Suppressor macrophage treated with lipopolysaccharide for 4 hours (primary cell): ENCODE measurements at regions not wholly inside any gene's neighbourhood (a gene's known extent, or its start where the extent isn't known, plus 50 kb on each side); places are given as distances from the start of the nearest gene placed in this dataset.

Experiments used
- DNase-seq: peaks from one replicate; pipeline ENCODE4 v3.0.0-alpha.2; 2020

DNA sequence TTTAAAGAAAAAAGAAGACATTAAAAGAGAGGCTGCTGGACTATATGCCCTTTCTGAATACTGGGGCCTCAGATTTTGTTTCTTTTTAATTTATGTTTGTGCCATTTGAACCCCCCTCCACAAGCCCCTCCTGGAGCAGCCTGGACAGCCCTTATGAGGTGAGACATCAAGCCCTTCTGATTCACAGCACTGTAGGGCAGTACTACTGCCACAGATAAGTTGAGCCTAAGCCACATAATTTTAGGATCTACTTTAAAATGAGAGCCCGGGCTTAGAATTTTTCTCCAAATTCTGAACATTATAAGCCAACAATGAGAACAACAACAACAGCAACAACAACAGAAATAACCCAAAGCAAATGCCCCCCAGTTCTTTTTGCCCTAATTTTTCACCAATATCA, 256.9 kb upstream of the SALL1 start:
- no peak for DNase-seq

DNA sequence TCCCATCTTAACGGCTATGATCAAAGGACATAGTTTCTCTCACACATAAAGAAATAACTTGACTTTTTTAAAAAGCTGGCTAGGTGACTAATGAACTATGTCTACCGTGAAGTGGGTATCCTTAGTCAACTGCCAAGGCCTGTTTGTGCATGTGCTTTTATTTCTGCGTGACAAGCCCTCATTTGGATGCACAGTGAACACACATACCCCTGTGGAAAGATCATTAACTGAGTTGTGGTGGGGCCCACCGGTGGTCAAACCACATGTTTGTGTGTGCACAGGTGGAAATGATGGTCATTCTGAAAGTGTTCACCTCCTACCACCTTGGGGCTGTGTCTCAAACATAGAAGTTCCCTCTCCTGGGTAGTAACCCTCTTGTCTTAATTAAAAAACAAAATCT, 256.1 kb upstream of the SALL1 start:
- no peak for DNase-seq

DNA sequence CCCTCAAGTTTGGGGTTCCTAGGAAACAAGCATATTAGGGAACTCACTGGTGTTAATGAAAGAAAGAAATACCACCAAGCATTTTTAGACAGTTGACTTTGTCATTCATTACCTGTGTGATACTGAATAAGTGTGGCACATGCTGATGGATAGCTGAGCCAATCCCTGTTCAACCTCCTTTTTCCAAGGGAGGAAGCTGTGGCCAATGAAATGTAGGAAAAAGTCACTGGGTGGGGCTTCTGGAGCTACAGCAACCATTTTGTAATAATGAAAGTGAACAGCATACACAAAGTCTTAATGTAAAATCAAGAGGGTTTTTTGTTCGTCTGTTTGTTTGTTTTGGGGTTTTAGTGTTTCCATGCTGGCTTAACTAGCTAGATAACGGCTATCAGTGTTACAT, 254.3 kb upstream of the SALL1 start:
- no peak for DNase-seq

DNA sequence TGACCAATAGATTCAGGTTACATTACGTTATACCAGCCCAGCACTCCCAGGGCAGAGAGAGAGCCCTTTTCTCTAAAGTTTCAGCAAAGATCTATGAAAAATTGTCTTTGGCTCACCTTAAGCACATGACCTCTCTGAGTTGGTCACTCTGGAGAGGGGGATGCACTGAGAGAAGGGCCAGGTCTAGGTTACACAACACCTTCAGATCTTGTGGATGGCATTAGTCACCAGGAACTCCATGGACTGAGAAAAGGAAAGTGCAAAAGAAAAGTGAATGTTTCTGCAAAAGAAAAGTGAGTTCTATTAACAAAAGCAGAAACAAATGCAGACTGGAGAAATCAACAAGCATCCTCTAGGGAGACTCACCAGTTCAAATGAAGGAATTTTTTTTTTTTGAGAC, 253.3 kb upstream of the SALL1 start:
- DNase-seq = no peak

DNA sequence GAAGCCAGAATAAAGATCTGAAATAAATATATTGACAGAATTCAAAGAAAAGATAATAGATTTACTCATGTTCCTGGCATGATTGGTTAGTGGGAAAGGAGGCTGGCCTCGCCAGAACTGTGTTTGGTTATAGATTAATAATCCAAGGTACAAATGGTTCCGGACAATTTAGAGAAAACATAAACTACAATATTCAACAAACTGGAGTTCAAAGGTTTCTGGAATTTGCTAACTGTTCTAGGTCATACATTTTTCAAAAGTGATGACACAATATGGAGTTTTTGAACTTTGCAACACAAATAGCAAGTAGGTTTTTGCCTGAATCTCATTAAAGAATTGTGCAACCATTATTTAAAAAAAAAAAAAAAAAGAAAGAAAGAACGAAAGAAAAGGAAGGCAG, 251.7 kb upstream of the SALL1 start:
- DNase-seq = no peak

DNA sequence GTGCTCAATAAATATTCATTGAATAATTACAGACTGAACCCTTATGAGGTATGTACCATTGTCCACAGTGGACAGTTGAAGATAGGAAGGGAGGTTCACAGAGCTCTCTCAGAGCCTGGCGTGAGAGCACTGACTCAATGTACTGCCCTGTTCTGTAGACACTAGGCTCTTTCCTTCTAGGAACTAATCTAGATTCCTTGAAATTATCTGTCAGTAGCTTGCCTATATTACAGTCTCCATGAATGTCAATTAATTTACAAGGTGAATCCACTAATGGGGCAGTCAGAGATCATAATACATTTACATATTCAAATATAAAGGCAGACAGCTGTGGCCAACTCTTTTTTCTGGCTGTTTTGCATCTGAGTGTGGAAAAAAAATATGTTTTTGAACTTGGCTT, 251.2 kb upstream of the SALL1 start:
- no peak for DNase-seq

DNA sequence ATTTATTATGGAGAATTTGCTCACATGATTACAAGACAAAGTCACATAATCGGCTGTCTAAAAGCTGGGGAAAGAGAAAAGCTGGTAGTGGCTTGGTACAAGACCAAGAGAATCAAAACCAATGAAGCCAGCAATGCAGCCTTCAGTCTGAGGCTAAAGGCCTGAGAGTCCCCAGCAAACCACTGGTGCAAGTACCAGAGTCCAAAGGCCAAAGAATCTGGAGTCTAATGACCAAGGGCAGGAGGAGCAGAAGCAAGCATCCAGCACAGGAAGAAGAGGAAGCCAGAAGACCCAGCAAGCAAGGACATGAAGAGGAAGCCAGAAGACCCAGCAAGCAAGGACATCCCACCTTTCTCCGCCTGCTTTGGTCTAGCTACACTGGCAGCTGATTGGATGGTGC, 250.6 kb upstream of the SALL1 start:
- DNase-seq = no peak

DNA sequence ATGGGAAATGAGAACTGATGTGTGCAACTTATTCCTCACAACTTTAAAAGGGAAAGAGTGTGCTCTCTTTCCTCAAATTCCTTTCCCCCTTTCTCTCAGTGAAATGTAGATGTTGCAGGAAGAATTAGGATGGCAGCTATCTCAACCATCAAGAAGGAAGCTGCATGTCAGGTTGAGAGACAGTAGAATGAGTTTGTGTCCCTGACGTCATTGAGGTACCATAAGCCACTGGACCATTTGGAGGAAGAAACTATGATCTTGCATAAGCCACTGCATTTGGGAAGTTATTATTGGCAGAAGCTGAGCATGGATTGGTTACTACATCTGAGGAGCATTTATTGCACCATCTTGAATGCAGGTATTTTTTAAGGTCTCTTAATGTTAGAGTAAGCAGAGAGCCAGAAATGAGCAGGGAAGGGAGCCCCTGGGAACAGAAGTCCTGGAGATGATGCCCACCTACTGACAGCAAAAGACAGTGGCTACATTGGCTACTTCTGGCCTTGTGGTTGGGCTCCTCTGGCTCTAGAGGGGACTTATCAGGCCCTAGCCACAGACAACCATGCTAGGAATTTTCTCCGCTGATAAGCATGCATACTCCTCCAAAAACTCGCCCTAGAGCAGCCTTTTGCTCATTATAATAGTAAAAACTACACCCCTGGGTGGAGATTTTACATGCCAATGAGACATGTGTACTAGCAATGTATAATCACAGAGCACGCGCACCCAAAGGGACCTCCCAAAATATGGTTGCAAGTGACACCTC, 249.0 kb upstream of the SALL1 start:
- DNase-seq = no peak

DNA sequence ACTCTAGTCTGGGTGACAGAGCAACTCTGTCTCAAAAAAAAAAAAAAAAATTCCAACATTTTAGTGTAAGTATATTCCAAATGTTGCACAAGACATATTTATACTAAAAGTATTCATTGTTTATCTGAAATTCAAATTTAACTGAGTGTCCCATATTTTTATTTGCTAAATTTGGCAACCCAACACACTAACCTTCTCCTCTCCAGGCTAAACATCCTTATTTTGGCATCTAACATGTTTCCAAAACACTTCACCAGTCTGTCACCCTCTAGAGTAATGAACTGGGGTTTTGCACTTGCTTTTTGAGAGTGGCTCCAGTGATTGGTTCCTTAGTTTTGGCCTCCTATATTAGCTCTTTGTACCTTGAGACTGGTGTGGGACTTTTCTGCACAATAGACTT, 243.4 kb upstream of the SALL1 start:
- DNase-seq = no peak

DNA sequence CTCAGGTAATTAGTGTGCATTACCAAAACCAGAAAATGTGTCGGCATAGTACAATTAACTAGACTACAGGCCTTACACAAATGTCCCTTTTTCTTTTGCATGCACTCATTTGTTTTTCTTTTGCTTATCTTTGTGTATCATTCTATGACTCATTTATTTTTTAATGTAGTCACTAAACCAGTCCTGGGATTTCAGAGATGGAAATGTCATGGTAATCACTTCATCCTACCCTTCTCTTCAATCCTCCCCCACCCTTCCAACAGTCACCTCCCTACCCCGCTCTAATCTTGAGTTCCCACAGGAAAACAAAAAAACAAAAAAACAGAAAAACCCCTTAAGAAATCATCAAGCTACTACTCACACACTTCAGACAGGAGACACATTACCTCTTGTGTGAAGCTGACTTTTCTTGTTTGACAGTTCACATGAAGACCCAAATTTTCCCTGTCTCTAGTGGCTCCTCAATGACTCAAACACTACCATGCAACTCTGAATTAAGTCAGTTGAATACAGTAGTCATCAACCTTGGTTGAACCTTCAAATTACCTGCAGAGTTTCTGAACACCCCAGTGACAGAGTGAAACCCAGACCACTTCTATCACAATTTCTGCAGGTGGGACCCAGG, 242.4 kb upstream of the SALL1 start:
- DNase-seq = no peak

DNA sequence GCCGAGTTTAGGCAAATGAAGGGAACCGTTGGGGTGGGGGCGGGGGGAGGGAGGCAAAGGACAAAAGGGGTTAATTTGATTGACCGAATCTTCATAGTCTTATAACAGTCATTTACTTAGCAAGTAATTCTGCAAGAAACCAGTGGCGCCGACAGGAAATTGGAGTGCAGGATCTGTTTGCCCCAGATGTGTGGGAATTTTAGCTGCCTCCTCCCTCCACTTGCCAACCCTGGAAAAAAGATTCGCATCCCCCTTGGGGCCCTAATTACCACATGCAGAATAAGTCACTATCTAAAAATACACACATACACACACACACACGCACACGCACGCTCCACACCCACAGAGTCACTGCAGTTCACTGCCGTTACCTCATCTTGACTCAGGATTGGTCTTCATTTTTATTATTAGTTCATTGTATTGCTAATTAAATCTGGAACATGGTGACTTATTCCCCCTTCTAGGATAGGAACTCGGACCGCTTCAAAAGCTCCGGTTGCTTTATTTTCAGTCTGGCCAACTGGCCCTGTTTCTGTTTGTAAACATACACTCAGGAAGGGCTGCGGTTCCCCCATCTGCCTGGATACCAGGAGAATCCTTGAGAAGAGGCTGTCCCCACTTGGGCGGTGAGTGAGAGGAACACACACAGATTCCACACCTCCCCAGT, 241.6 kb upstream of the SALL1 start:
- DNase-seq = no peak

DNA sequence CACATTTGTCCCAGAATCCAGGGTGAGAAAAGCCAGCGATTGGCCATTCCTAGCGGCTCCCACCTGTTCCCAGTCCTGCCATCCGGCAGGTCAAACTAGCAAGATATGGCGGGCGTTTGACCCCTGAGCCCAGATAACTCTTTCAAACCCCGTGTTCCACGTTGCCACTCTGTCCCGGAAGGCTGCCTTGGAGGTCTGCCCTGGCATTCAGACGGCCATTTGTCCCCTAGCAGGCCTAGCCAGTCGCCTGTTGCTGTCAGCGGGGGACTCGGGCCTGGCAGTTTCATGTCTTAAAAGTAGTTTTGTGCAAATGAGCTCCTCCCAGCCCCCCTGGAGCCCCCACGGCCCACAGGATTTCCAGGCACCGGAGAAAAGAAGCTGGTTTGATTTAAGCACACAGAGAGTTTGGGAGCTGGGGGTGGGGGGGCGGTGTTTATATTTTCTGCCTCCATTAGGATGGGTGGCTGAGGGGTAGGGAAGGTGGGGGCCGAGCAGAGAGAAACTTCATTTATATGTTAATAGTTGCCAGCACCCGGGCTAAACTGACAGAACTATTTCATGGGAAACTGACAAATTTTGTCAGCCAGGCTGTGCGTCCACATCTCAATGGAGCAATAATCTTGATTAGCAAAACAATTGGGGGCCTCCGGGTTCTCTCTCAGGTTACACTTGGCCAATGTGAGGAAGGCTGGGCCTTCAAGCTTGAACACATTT, 240.9 kb upstream of the SALL1 start:
- no peak for DNase-seq

DNA sequence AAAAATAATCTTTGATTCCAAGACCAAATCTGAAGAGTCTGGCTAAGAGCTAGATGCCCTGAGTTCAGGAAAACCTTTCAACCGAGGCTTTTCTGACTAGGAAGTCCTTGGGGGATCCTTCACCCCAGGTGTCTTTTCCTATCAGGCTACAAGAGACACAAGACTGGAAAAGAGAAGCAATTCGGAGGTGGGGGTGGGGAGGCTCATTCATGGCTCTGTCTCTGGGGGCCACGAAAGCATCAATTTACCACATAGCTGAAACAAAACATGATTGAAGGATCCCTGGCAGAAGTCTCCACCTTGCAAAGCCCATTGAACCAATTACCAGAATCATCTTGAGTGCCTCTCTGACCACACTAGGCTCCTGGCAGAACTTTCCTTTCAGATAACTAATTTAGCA, 239.8 kb upstream of the SALL1 start:
- DNase-seq = no peak

DNA sequence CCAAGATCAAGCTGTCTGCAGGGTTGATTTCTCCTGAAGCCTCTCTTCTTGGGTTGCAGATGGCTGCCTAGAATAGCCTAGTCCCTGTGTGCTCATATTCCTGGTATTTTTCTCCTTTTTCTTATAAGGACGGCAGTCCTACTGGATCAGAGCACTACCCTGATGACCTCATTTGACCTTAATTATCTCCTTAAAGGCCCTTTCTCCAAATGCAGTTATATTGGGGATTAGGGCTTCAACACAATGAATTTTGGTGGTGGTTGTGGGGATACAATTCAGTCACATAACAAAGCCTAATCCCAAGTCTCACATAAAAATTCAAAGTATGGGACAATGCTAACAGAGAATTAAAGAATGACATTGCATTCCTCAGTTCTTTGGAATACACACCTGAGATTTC, 238.8 kb upstream of the SALL1 start:
- DNase-seq = no peak

DNA sequence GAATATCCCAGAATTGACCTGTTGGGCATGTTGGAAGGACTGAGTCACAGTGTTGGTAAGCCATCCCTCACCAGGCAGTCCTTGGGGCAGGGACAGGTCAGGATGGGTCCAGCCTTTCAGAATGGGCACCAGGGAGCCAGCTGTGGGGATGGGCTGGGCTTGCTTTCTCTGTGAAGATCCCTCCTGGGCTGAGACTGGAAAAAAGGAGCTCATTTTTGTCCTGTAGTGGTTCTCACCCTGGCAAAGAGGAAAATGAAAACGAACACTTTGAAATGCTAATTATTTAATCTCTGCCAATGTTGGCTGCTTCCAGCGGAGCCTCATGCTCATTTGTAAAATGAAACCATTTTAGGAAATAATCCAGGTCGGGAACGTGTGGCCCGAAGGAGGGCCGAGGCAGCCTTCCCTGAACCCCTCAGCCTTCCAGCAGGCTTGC, 237.5 kb upstream of the SALL1 start:
- no peak for DNase-seq

DNA sequence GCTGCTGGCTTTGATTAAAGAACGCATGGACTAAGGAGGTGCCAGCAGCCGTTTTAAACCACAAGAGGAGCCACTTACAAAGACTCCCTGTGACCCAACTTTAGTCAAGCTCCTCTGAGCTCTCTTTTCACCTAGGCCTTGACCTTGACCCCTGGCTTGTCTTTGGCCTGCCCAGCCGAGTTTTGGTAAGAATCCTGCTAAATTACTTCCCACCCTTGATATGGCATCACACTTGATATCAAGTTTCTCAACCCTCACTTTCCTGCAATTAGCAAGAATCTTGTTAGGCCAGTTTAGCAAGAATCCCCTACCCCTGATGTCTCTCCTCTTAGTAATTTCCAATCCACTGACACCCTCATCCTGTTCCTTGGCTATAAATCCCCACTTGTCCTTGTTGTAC, 232.8 kb upstream of the SALL1 start:
- no peak for DNase-seq

DNA sequence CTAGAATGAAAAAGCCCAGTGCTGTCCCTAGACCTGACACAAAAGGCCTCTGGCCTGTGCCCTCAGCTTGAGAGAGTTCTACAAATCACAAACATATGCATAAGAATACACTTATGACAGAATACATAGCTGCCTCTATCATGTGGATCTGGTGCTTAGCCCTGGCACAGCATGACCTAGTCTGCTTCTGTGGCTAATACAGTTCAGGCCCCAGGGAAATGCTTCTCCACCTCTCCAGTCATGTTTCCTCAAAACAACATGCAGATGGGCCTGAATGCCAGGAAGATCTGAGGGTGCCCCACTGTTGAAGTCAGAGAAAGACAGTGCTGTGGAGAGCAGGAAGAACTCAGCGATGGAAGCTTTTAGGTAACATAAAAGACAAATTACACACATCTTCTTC, 231.9 kb upstream of the SALL1 start:
- no peak for DNase-seq

DNA sequence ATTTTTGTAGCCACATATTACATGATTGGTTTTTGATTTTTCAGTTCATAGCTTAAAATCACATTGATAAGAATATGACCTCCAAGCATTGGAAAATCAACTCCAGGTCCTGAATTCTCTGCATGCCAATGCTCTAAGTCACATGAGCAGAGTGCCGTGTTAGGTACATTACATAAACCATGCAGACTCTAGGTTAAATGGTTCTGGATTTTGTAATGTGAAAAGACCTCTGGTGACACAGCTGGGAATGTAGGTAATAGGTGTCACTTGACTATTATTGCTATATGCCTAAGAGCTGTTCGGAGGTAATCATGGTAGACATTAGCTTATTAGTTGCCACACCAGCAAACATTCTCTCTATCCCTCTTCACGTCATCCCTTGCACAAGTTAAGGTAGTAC, 231.1 kb upstream of the SALL1 start:
- DNase-seq = no peak

DNA sequence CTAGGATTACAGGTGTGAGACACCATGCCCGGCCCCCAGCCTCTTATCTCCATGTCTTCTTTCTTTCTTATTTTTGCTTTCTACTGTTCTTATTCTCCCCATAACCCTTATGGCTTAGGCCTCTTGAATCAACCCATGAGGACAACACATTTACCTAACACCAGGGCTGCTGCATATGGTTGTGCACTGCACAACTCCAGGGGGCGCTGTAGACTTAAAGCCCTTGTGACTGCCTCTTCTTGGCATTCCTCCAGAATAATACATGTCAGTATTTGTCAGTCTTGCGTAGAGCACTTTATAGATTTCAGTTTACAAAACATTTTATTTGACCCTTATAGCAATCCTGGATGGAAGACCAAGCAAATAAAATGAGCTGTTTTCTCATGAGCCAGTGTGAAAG, 225.0 kb upstream of the SALL1 start:
- DNase-seq = no peak

DNA sequence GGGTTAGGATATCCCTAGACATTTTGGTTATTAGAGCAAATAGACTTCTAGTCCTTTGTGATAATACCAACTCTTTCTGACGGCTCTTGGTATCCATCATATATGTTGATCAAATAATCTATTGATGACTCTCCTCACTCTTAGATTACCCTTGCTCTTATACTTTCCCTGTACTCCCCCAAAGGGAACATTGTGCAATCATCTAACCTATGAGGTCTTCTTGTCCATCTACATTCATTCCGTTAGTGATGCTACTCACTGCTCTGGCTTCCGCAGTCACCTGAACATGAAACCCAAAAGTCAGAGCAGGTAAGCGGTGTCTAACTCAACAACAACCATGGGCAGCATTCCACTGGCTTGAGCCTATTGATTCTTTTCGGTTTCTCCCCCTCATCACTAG, 223.7 kb upstream of the SALL1 start:
- no peak for DNase-seq

DNA sequence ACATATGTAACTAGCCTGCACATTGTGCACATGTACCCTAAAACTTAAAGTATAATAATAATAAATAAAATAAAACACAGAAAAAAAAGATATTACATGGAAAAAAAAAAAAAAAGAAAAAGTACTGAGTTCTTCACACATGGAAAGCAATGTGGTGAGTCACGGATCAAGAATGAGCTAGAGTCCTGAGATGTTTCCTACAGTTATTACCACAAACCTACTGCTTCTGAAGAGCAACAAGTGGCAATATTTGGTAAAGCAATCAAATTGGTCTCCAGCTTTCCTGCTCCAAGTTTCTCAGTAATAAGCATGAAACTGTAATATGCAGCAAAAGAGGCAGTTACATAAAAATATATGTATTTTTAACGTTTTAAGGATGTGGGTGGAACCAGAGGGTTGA, 223.3 kb upstream of the SALL1 start:
- no peak for DNase-seq

DNA sequence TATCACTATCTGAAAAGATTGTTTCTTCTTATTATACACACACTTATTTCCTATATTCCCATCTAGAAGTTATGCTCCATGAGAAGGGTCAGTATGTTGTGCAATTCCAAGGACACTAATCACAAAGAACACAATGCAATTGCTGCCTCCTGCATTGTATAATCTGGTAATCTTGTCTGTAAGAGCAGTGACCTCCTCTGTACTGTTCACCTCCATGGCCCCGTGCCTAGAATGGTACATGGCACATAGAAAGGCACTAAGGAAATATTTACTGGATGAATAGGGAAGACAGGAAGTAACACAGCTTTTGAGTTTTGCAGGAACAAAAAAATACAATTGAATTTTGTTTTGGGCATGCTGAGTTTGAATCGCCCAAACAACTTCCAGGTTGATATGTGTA, 214.6 kb upstream of the SALL1 start:
- DNase-seq = no peak

DNA sequence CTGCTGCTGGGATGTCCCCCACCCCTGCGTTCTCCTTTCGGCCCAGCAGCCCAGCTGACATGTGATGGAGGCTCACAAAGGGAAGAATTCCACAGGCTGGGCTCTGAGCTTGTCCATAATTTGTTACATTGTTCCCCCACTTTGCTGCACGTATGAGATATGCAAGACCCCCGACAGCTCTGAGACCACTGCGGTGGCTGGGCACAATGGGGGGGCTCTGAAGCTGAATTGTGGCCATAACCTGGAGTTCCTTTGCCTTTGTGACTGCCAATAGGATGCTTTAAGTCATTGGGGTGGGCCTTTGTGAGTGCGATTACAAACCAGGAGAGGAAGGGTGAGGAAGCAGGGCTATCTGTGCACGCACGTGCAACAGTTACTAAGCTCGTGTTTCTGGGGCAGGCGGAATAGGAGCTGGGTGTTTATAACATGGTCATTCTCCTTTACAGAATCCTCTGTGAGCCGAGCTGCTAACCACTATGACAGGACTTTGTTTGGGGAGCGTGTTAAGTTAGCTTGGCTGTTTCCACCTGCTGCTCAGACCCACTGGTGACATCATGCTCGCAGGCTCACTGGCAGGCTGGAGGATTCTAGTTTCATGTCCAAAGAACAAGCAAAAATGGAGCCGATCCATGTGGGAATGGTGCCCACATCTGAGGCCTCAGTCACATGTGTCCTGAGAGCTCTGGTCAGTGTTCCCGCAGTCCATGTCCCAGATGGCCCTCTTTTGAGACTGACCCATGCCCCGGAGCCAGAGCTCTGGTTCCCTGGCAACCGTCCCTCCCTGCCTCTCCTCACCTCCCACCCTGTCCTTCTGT, 208.3 kb upstream of the SALL1 start:
- no peak for DNase-seq
